ENCODE measurements at regions not wholly inside any gene's neighbourhood (a gene's known extent, or its start where the extent isn't known, plus 50 kb on each side); places are given as distances from the start of the nearest gene placed in this dataset.

DNA sequence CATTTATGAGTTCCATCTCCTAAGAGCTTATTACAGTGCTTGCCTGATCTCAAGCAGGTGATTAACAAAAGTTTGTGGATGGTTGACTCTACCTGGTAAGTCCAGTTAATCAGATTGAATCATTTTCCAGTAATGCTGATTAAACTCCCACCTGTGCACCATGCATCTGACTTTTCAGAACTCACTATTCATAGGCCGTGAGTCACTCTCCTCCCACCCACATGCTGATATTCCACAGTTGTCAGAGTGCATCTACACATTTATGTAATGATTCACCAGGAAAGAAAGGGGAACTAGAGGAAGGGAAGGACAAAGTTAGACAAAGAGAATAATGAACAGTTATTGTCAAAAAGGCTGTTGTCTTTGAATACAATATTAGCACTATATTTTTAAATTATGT, 106.2 kb upstream of the UBE3A start:
- no TSS peak for BruUV-seq (replicated peaks)
- TF ChIP-seq POLR2AphosphoS5 (IDR thresholded peaks at IDR 0.05; ENCODE audit: insufficient read depth, low read depth, low read length) (no peak), MYC (IDR thresholded peaks at IDR 0.05; ENCODE audit: low read depth, low read length) (no peak), EZH2 (IDR thresholded peaks at IDR 0.05; ENCODE audit: borderline replicate concordance, low read depth, low read length, severe bottlenecking) (no peak), POLR2A (IDR thresholded peaks at IDR 0.05; ENCODE audit: low read depth, low read length) (no peak), FOS (IDR thresholded peaks at IDR 0.05; ENCODE audit: borderline replicate concordance, insufficient read depth, low read length) (no peak), JUN (IDR thresholded peaks at IDR 0.05; ENCODE audit: borderline replicate concordance, insufficient read depth, insufficient read length, low read depth) (no peak), GATA2 (IDR thresholded peaks at IDR 0.05; ENCODE audit: insufficient read depth, insufficient read length, low read depth, low read length) (no peak)
- TF ChIP-seq, protein P1, sequence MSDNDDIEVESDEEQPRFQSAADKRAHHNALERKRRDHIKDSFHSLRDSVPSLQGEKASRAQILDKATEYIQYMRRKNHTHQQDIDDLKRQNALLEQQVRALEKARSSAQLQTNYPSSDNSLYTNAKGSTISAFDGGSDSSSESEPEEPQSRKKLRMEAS (IDR thresholded peaks at IDR 0.05; ENCODE audit: insufficient read depth, insufficient read length): no peak
- TF ChIP-seq, protein P2, sequence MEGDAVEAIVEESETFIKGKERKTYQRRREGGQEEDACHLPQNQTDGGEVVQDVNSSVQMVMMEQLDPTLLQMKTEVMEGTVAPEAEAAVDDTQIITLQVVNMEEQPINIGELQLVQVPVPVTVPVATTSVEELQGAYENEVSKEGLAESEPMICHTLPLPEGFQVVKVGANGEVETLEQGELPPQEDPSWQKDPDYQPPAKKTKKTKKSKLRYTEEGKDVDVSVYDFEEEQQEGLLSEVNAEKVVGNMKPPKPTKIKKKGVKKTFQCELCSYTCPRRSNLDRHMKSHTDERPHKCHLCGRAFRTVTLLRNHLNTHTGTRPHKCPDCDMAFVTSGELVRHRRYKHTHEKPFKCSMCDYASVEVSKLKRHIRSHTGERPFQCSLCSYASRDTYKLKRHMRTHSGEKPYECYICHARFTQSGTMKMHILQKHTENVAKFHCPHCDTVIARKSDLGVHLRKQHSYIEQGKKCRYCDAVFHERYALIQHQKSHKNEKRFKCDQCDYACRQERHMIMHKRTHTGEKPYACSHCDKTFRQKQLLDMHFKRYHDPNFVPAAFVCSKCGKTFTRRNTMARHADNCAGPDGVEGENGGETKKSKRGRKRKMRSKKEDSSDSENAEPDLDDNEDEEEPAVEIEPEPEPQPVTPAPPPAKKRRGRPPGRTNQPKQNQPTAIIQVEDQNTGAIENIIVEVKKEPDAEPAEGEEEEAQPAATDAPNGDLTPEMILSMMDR (IDR thresholded peaks at IDR 0.05; ENCODE audit: extremely low read depth in 1 of 2, insufficient read depth in 1 of 2, low read depth in 1 of 2, low read length in 2 of 2): no peak
- DNase-seq (ENCODE audit: low read depth, low spot score) (no peak), FAIRE-seq (no peak)
- Histone ChIP-seq H3K9me3 (replicated peaks; ENCODE audit: control insufficient read depth, insufficient read depth, low read length) (peaks cover 2% of the 10 kb centered on the region), H3K79me2 (ENCODE audit: control insufficient read depth, insufficient read depth, low read length) (no peaks in the 10 kb centered on the region), H3K4me1 (ENCODE audit: control insufficient read depth, extremely low read depth, insufficient read depth, low read length) (no peaks in the 10 kb centered on the region), H2AFZ (ENCODE audit: low read depth, low read length) (no peak overlapping the region), H3K27ac (ENCODE audit: insufficient read depth, low read depth, low read length) (no peak overlapping the region), H4K20me1 (replicated peaks; ENCODE audit: control insufficient read depth, extremely low read depth, insufficient read depth, low read length) (no peaks in the 10 kb centered on the region), H3K9me1 (replicated peaks; ENCODE audit: control insufficient read depth, extremely low read depth, insufficient read depth, low read length) (no peaks in the 10 kb centered on the region), H3K27me3 (ENCODE audit: control insufficient read depth in 2 of 2, insufficient read depth in 2 of 2, low read length in 2 of 2) (no peaks in the 10 kb centered on the region), H3K36me3 (ENCODE audit: control insufficient read depth in 2 of 2, extremely low read depth in 1 of 2, insufficient read depth in 2 of 2, low read length in 2 of 2) (no peaks in the 10 kb centered on the region), H3K9ac (replicated peaks; ENCODE audit: extremely low read depth, insufficient read depth, low read length) (no peak overlapping the region), H3K4me3 (replicated peaks in 1 of 3; ENCODE audit: insufficient read depth in 1 of 3, low read depth in 1 of 3, low read length in 3 of 3) (no peak overlapping the region), H3K4me2 (ENCODE audit: insufficient read depth, low read length) (no peak overlapping the region)
- intact Hi-C loops (cut with micrococcal nuclease) (no loop called here), dilution Hi-C loops (cut with MboI; ENCODE audit: extremely low pct_ligation_motif_present, low sequenced_read_pairs) (no loop called here)
- POLR2A ChIA-PET: no interaction called here
- CTCF ChIA-PET: no interaction called here
